ENCODE measurements at regions not wholly inside any gene's neighbourhood (a gene's known extent, or its start where the extent isn't known, plus 50 kb on each side); places are given as distances from the start of the nearest gene placed in this dataset.
"Not testable (repeated sequence)": the region's sequence is repeated elsewhere in the genome, so short reads cannot be mapped to it uniquely, and the experiment has no call there.

DNA sequence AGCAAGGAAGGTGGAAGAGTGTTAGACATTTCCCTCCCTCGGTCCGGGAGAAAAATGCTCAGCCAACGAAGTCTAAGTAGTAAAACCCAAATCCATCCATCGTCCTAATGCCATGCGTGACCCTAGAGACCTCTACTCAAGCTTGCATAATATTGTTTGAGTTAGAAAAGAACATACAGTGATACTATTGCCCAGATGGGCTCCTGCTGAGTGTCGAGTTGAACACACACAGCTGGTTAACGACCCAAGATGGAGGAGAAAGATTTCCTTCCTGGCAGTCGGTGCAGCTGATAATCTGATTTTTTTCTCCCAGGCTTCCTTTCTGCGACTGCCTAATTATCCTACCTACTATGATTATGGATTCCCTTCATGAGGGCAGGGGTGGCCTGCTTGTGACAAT, 164.4 kb upstream of the KCNG1 start:
- DNase-seq (ENCODE audit: low spot score) = no peak

- DNase-seq (ENCODE audit: low spot score) = no peak
Observed at GRCh38 chr20:51185861-51186260, 163.0 kb upstream of the KCNG1 start.

DNA sequence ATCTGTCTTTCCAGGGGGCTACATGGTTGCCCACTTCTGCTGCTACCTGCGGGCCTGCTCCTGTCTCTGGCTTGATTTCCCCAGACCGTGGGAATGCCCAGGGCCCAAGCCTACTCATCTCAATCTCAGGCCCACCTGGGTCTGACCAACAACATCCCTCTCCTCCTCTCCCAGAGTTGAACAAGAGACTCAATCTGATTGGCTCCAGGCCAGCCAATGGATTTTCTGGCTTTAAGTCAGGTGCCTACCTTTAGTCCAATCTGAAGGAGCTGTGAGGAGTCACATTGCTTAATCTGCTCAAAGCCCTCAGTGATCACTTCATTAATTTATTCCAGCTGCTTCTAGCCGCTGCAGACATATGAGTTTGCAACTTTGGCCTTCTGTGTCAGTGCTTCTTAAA, 162.4 kb upstream of the KCNG1 start:
- no peak for DNase-seq (ENCODE audit: low spot score)

DNA sequence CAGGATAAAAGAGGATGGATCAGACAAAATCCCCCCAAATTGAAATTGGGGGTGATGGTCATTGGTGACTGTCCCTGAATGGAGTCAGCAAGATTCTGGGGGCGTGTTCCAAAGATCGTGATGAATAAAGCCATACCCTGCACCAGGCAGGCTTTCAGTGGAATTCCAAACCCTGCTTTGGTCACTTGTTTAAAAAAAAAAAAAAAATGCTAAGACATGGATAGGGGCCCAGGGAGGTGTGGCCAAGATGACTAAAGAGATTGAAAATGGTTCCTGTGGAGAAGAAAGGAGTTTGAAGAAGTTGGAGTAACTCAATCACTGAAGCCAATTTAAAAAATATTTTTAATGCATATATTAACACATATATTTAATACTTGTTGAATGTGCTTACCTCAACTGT, 161.4 kb upstream of the KCNG1 start:
- DNase-seq (ENCODE audit: low spot score) = no peak

GRCh38 chr20:51183451-51183850, 160.5 kb upstream of the KCNG1 start:
- DNase-seq (ENCODE audit: low spot score) = no peak

DNA sequence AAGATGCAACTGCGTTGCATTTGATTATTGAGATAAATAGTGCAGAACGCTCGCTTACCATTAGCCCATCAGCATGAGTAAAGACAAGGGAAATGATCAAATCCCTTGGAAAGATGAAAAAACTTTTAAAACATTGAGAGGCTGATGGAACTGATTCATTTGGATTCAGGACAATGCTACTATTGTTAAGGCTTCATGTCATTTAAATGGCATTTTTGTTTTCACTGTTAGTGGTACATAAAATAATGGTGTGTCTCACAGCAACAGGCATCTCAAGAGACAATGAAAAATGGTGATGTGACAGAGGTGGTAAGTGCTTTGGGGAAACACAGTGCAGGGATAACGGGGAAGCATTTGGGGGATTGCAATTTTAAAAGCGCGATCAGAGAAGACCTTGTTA, 159.7 kb upstream of the KCNG1 start:
- DNase-seq (ENCODE audit: low spot score) = no peak

GRCh38 chr20:51178153-51178552, 155.2 kb upstream of the KCNG1 start:
- DNase-seq (ENCODE audit: low spot score) = no peak

- DNase-seq (ENCODE audit: low spot score) = no peak
Observed at GRCh38 chr20:51176876-51177275, 154.0 kb upstream of the KCNG1 start.

DNA sequence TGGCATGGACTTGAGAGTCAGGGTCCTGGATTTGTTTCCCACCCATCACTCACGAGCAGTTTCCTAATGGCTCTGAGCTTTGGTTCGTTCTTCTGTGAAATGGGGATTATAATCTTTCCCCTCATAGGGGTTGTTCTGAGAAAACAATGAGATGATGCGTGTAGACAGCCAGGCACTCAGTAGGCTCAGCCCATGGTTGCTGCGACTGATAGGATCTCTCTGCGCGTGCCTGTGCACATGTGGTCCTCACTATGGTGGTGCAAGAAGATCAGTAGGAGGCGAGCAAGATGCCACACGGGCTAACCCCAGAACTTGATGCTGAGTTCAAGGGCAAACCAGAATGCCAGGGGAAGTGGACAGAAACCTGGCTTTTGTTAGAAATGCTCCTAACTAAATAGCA, 153.5 kb upstream of the KCNG1 start:
- DNase-seq (ENCODE audit: low spot score) = no peak

DNA sequence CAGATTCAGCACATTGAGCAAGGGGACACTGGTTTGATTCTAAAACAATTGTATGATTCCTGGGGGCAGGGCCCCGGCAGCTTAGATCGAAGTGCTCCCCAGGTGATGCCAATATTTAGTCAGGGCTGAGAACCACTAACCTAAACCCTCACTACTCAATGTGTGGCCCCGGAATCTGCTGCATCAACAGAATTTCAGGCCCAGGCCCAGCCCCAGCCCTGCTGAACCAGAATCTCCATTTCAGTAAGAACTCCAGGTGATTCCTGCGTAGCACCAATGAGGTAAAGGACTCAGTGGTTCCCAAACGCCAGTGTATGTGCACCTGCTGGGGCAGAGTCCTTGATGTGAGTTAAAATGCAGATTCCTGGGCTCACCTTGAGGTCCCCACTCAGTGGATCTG, 152.8 kb upstream of the KCNG1 start:
- DNase-seq (ENCODE audit: low spot score) = no peak

DNA sequence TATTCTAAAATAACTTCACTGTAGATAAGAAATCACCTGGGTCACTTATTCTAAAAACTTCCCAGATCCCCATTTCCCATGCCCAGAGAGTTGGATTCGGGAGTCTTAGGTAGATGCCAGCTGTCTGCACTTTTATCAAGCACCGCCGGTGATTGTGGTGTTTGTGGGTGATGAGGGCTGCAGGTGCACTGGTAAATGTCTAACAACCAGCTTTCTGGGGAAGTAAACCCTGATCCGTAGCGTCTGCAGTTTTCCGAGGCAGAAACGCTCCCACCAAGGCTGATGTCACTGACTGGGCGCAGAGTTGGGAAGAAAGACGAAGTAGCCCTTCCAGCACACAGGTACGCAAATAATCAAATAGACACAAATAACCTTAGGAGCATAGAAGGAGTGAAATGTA, 152.2 kb upstream of the KCNG1 start:
- no peak for DNase-seq (ENCODE audit: low spot score)

DNA sequence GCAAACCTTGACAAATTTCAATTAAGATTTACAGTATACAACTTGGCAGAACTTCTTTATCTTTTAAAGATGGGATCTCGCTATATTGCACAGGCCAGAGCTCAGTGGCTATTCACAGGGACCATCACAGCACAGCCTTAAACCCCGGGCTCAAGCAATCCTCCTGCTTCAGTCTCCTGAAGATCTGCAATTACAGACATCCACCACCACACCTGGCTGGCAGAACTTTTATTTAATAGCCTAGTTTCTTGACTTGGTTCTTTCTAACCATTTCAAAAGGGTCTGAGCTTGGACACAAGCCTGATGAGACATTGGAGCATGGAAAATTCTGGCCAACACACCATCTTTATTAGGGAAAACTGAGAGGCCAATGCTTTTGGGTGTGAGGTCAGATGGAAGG, 151.6 kb upstream of the KCNG1 start:
- DNase-seq (ENCODE audit: low spot score) = no peak

DNA sequence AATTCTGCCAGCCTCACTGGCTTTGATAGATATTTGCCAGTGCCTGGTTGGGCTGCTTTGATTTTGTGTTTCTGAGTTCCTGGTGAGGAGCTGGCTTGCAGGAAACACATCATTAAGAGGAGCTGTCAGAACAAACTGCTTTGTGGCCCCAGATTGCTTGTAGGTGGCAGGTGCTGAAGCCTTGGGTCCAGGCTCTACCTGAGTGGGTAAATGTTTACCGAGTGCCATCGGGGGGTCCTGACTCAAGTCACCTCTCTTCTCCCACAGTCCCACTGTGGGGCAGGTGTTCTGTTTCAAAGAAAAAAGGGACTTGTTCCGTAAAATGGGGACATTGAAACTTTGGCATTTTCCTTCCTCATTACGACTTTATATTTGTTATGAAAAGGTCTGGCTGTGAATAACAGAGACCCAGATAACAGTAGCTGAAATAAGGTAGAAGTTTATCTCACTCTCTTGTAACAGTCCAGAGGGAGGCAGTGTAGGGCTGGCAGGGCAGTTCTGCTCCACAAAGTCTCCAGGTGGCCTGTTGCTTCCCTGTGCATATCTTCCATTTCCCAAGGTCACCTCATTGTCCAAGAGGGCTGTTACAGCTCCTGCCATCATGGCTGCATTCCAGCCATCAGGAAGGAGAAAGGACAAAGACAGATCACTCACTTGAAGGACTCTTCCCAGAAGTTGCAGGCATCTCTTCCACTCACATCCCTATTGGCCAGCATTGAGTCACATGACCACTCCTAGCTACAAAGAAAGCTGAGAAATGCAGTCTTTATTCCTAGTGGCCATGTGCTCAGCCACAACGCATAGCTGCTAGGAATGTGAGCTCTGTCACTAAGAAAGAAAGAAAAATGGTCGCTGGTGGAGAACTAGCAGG, 149.9 kb upstream of the KCNG1 start:
- no peak for DNase-seq (ENCODE audit: low spot score)

DNA sequence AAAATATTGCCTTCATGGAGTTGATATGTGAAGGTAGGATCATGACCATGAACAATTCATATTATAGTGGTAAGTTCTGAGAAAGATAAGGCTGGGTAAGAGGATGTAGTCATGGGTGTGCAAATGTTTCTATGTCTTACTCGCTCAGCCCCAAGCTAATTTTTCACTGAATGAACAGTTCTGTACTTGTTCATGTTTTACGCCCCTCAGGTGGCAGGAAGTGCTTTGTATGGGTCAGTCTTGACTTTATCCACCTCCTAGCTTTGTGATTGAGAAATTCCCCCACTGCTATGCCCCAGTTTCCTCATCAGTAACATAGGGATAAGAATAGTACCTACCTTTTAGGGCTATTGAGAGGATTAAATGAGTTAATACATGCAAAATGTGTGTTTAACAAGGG, 148.2 kb upstream of the KCNG1 start:
- no peak for DNase-seq (ENCODE audit: low spot score)

GRCh38 chr20:51169813-51170212, 146.9 kb upstream of the KCNG1 start:
- no peak for DNase-seq (ENCODE audit: low spot score)

DNA sequence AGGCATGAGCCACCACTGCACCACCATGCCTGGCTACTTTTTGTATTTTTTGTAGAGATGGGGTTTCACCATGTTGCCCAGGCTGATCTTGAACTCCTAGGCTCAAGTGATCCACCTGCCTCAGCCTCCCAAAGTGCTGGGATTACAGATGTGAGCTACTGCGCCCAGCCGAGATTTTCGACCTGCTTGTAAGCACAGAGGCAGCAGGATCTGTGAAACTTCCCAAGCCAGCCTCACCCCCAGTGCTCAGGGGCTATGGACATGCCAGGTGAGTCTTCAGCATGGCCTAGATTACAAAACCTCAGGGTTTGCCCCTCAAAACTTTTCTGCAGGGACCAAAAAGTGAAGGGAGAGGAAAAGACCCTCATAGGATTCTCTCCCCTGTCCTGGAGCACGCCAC, 145.0 kb upstream of the KCNG1 start:
- DNase-seq (ENCODE audit: low spot score) = not testable (repeated sequence)

DNA sequence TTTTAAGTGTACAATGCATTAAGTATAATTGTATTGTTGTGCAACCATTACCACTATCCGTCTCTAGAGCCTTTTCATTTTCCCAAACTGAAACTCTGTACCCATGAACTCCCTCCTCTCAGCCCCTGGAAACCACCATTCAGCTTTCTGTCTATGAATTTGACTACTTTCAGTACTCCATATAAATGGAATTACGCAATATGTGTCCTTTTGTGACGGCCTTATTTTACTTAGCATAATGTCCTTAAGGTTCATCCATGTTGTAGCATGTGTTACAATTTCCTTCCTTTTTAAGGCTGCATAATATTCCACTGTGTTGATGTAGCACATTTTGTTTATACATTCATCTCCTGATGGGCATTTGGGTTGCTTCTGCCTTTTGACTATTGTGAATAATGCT, 143.6 kb upstream of the KCNG1 start:
- no peak for DNase-seq (ENCODE audit: low spot score)

GRCh38 chr20:51165131-51165530, 142.2 kb upstream of the KCNG1 start:
- DNase-seq (ENCODE audit: low spot score) = no peak

DNA sequence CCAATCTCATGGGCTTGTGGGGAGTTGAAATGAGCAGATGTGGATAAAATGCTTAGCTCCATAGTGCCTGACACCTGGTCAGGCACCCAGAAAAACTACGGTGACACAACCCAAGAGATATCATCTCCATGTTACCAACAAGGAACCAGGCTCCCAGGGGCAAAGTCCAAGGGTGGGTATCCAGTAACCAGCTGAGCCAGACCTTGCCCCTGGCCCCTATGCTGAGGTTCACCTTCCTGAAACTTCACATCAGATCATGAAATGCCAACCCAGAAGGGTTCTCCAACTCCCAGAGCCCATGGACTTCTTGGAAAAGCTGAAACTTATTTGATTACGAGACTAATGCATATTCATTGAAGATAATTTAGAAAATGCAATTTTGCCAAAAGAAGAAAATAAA, 141.8 kb upstream of the KCNG1 start:
- DNase-seq (ENCODE audit: low spot score) = no peak

- no peak for DNase-seq (ENCODE audit: low spot score)
Observed at GRCh38 chr20:51163996-51164600, 141.2 kb upstream of the KCNG1 start.

DNA sequence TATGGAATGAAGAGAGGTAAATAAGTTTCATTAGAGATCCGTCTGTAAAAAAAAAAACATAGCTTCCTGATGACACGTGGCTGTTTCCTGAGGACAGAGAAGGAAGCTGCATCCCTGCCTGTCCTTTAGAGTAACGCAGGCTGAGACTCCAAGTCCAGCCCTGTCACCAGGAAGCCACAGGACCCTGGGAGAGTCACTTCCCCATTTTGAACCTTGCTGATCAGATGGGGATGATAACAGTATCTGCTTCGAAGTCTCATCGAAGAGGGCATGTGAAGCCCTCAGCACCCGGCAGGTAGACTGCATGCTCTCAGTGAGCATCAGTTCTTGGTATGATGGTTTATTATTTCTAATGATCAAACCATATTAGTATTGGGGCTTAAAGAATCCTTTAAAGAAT, 139.1 kb upstream of the KCNG1 start:
- DNase-seq (ENCODE audit: low spot score) = no peak

GRCh38 chr20:51160821-51161220, 137.9 kb upstream of the KCNG1 start:
- no peak for DNase-seq (ENCODE audit: low spot score)

- DNase-seq (ENCODE audit: low spot score) = no peak
Observed at GRCh38 chr20:51159981-51160380, 137.1 kb upstream of the KCNG1 start.

- no peak for DNase-seq (ENCODE audit: low spot score)
Observed at GRCh38 chr20:51159303-51159702, 136.4 kb upstream of the KCNG1 start.
